Amniotic stem cell (primary cell): ENCODE measurements at regions not wholly inside any gene's neighbourhood (a gene's known extent, or its start where the extent isn't known, plus 50 kb on each side); places are given as distances from the start of the nearest gene placed in this dataset.
"Not testable (repeated sequence)": the region's sequence is repeated elsewhere in the genome, so short reads cannot be mapped to it uniquely, and the experiment has no call there.

Experiments used
- DNase-seq: peaks from one replicate; lab custom pipeline; 2025; lab: John Stamatoyannopoulos, UW

GRCh38 chr4:63080934-63081333, 1328.3 kb downstream of the TECRL start:
- no peak for DNase-seq

GRCh38 chr4:63063760-63064159, 1345.5 kb downstream of the TECRL start:
- DNase-seq = no peak

- not testable (repeated sequence) for DNase-seq
Measured at GRCh38 chr4:63062891-63063290, 1346.4 kb downstream of the TECRL start.

- DNase-seq = no peak
Measured at GRCh38 chr4:63049726-63050125, 1359.5 kb downstream of the TECRL start.

- no peak for DNase-seq
Measured at GRCh38 chr4:63049278-63049677, 1360.0 kb downstream of the TECRL start.

GRCh38 chr4:63036159-63036866, 1372.9 kb downstream of the TECRL start:
- no peak for DNase-seq

GRCh38 chr4:63029380-63029779, 1379.9 kb downstream of the TECRL start:
- no peak for DNase-seq

GRCh38 chr4:63020661-63021060, 1388.6 kb downstream of the TECRL start:
- DNase-seq = no peak

GRCh38 chr4:63017300-63017699, 1392.0 kb downstream of the TECRL start:
- DNase-seq = no peak

GRCh38 chr4:62970846-62971245, 1438.4 kb downstream of the TECRL start:
- no peak for DNase-seq

- no peak for DNase-seq
Measured at GRCh38 chr4:62960415-62960814, 1448.8 kb downstream of the TECRL start.

- no peak for DNase-seq
Measured at GRCh38 chr4:62953752-62954151, 1455.5 kb downstream of the TECRL start.

GRCh38 chr4:62952366-62952765, 1456.9 kb downstream of the TECRL start:
- no peak for DNase-seq

- no peak for DNase-seq
Measured at GRCh38 chr4:62948108-62948507, 1461.1 kb downstream of the TECRL start.

GRCh38 chr4:62940229-62940628, 1469.0 kb downstream of the TECRL start:
- no peak for DNase-seq

- no peak for DNase-seq
Measured at GRCh38 chr4:62930884-62931283, 1478.4 kb downstream of the TECRL start.

GRCh38 chr4:62928483-62928882, 1480.8 kb downstream of the TECRL start:
- DNase-seq = no peak

GRCh38 chr4:62927574-62927973, 1481.7 kb downstream of the TECRL start:
- no peak for DNase-seq

GRCh38 chr4:62923783-62924182, 1485.5 kb downstream of the TECRL start:
- DNase-seq = no peak

GRCh38 chr4:62917649-62918048, 1491.6 kb downstream of the TECRL start:
- DNase-seq = no peak

- DNase-seq = no peak
Measured at GRCh38 chr4:62914758-62915157, 1494.5 kb downstream of the TECRL start.

- no peak for DNase-seq
Measured at GRCh38 chr4:62913065-62913464, 1496.2 kb downstream of the TECRL start.

- DNase-seq = no peak
Measured at GRCh38 chr4:62912531-62912930, 1496.7 kb downstream of the TECRL start.

GRCh38 chr4:62909238-62909637, 1500.0 kb downstream of the TECRL start:
- DNase-seq = no peak
